Hepatocyte (in vitro differentiated cells): ENCODE measurements at regions not wholly inside any gene's neighbourhood (a gene's known extent, or its start where the extent isn't known, plus 50 kb on each side); places are given as distances from the start of the nearest gene placed in this dataset.

Experiments
- DNase-seq: peaks from one replicate; pipeline ENCODE4 v3.0.0-alpha.2; 2016; ENCODE audit warnings: low spot score
- H2AFZ ChIP-seq: fragments of 200-600 bp; sonication (generic); 2 replicates; pipeline ENCODE4 v1.6.0; 2016; ENCODE audit warnings: antibody characterized with exemption, mild to moderate bottlenecking
- H3K27ac ChIP-seq: fragments of 200-600 bp; sonication (generic); 2 replicates; pipeline ENCODE4 v1.5.1; 2016; ENCODE audit warnings: mild to moderate bottlenecking
- H3K27me3 ChIP-seq: fragments of 200-600 bp; sonication (generic); 2 replicates; pipeline ENCODE4 v1.6.1; 2016
- H3K36me3 ChIP-seq: fragments of 200-600 bp; sonication (generic); replicated peaks from 2 replicates; pipeline ENCODE4 v1.5.1; 2016; ENCODE audit warnings: low read depth; ENCODE audit not compliant: insufficient read depth
- H3K4me1 ChIP-seq: fragments of 200-600 bp; sonication (generic); 2 replicates; pipeline ENCODE4 v1.5.1; 2016; ENCODE audit warnings: mild to moderate bottlenecking, moderate library complexity; ENCODE audit not compliant: insufficient read depth
- H3K4me2 ChIP-seq: fragments of 200-600 bp; sonication (generic); 2 replicates; pipeline ENCODE4 v1.6.0; 2016
- H3K4me3 ChIP-seq: fragments of 200-600 bp; sonication (generic); 2 replicates; pipeline ENCODE4 v1.5.1; 2016; ENCODE audit warnings: mild to moderate bottlenecking
- H3K79me2 ChIP-seq: fragments of 200-600 bp; sonication (generic); 2 replicates; pipeline ENCODE4 v1.6.0; 2017; ENCODE audit warnings: mild to moderate bottlenecking
- H3K9me2 ChIP-seq: fragments of 200-600 bp; sonication (generic); replicated peaks from 2 replicates; pipeline ENCODE4 v1.6.0; 2017; ENCODE audit warnings: mild to moderate bottlenecking; ENCODE audit not compliant: insufficient read depth
- H3K9me3 ChIP-seq: fragments of 200-600 bp; sonication (generic); 2 replicates; pipeline ENCODE4 v1.5.1; 2016; ENCODE audit warnings: low read depth, mild to moderate bottlenecking
- H4K20me1 ChIP-seq: fragments of 200-600 bp; sonication (generic); 2 replicates; pipeline ENCODE4 v1.6.0; 2016; ENCODE audit warnings: mild to moderate bottlenecking; ENCODE audit not compliant: insufficient read depth, poor library complexity, severe bottlenecking
- CTCF ChIP-seq: fragments of 200-600 bp; sonication (generic); IDR thresholded peaks from 2 replicates; pipeline ENCODE4 v1.5.1; 2016; ENCODE audit warnings: antibody characterized with exemption, mild to moderate bottlenecking; ENCODE audit not compliant: poor library complexity
- EZH2 ChIP-seq: fragments of 200-600 bp; sonication (generic); IDR thresholded peaks from 2 replicates; pipeline ENCODE4 v1.6.1; 2016; ENCODE audit warnings: antibody characterized with exemption, mild to moderate bottlenecking, borderline replicate concordance
- EZH2phosphoT487 ChIP-seq: fragments of 200-600 bp; sonication (generic); IDR thresholded peaks from one replicate; pipeline ENCODE4 v1.6.1; 2018; ENCODE audit warnings: antibody characterized with exemption, mild to moderate bottlenecking, low read depth, moderate library complexity; ENCODE audit not compliant: unreplicated experiment, severe bottlenecking
- WGBS: methylation state at CpG from one replicate; pipeline ENCODE4 v1.1.6; 2016; ENCODE audit warnings: low lambda C conversion rate; ENCODE audit errors: missing lambda C conversion rate; 5-methylcytosine and 5-hydroxymethylcytosine counted together

GRCh38 chr4:159540501-159540900 is 437.6 kb downstream of the RAPGEF2 start:
- WGBS, result 74% methylated on average over 4 of the region's 4 CpGs
- Histone ChIP-seq H3K36me3 (no peaks in the 10 kb centered on the region), H3K9me2 (no peaks in the 10 kb centered on the region), H3K4me1 (peaks cover 6% of the 10 kb centered on the region), H2AFZ (no peak overlapping the region), H3K4me3 (no peak overlapping the region), H3K9me3 (no peaks in the 10 kb centered on the region), H4K20me1 (no peaks in the 10 kb centered on the region), H3K79me2 (no peaks in the 10 kb centered on the region), H3K27me3 (no peaks in the 10 kb centered on the region), H3K27ac (no peak overlapping the region), H3K4me2 (no peak overlapping the region)
- TF ChIP-seq CTCF (no peak), EZH2 (no peak), EZH2phosphoT487 (no peak)
- DNase-seq, result no peak

GRCh38 chr4:159541143-159541542 is 438.3 kb downstream of the RAPGEF2 start:
- Histone ChIP-seq H3K4me2 (no peak overlapping the region), H3K79me2 (no peaks in the 10 kb centered on the region), H2AFZ (no peak overlapping the region), H3K36me3 (no peaks in the 10 kb centered on the region), H3K27me3 (no peaks in the 10 kb centered on the region), H3K27ac (no peak overlapping the region), H4K20me1 (no peaks in the 10 kb centered on the region), H3K4me1 (peaks cover 6% of the 10 kb centered on the region), H3K9me3 (no peaks in the 10 kb centered on the region), H3K4me3 (no peak overlapping the region), H3K9me2 (no peaks in the 10 kb centered on the region)
- TF ChIP-seq CTCF (no peak), EZH2 (no peak), EZH2phosphoT487 (no peak)
- no peak for DNase-seq
- 78% methylated on average over 2 of the region's 2 CpGs for WGBS

DNA sequence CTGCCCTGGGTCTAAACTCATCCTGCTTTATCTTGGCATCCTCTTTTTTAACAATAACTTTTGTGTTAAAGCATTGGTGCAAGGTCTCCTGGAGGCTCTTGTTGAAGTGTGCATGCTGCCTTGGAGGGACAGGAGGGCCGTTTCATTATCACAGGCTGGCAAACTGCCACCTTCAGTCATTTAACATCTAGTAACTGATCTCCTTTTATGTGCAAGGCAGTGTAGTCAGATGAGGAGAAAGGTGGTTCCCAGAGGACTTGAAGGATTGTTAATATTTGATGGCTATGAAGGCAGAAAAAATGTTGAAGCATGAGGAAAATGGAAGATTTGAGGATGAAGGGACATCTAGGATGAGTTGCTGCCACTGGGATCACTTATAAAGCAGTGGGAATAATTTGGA is 439.4 kb downstream of the RAPGEF2 start:
- H2AFZ ChIP-seq, result no peak overlapping the region
- WGBS, result 45% methylated on average over 1 of the region's 1 CpG
- H3K36me3 ChIP-seq, result no peaks in the 10 kb centered on the region

More for the DNA sequence above, 439.4 kb downstream of the RAPGEF2 start:
- TF ChIP-seq CTCF (no peak), EZH2phosphoT487 (no peak), EZH2 (no peak)
- H3K4me2 ChIP-seq, result no peak overlapping the region
- no peak overlapping the region for H3K4me3 ChIP-seq
- peaks cover 6% of the 10 kb centered on the region for H3K4me1 ChIP-seq
- H3K79me2 ChIP-seq, result no peaks in the 10 kb centered on the region
- H3K9me2 ChIP-seq, result no peaks in the 10 kb centered on the region
- no peaks in the 10 kb centered on the region for H4K20me1 ChIP-seq
- no peaks in the 10 kb centered on the region for H3K9me3 ChIP-seq
- H3K27me3 ChIP-seq, result no peaks in the 10 kb centered on the region
- no peak for DNase-seq
- no peak overlapping the region for H3K27ac ChIP-seq
